Fibroblast of gingiva (primary cell): ENCODE measurements at regions not wholly inside any gene's neighbourhood (a gene's known extent, or its start where the extent isn't known, plus 50 kb on each side); places are given as distances from the start of the nearest gene placed in this dataset.

Experiments used
- DNase-seq: peaks from one replicate; pipeline ENCODE4 v3.0.0-alpha.2; 2011; ENCODE audit warnings: low read depth

GRCh38 chr2:12970861-12971260, 254.1 kb downstream of the TRIB2 start:
- DNase-seq, result peak; percentile 55

GRCh38 chr2:12971581-12972365, 255.0 kb downstream of the TRIB2 start:
- no peak for DNase-seq

DNA sequence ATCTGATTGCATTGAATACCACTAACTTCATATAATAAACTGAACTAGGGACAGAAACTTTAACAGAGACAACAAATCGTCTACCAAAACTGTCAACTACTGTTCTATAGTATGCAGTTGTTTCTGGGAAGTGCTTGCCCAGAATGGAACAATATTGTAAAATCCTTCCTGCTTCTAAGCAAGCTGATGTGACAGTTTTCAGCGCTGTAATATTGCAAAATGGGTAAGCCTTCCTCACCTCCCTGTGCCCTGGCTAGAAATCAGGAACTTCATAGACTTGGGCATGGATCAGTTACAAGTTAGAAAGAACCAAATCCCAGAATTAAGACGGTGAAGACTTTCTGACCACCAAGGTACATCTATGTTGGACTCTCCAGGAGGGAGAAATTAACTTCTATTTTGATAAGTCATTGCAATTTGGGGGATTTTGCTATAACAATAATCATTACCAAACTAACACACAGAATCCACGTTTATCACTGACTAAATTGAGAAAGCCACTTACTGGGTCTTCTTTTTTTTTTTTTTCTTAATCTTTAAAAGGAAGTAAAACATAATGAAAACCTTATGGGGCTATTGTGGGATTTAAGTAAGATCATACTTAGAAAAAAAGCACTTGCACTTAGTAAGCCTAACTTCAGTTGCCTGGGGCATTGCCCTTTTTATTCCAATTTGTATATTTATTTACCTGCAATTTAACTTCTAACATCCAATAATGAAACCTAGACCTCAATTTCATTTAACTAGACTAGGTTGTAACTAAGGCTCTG, 261.5 kb downstream of the TRIB2 start:
- DNase-seq, result peak; percentile 31

- peak; percentile 27 for DNase-seq
Observed at GRCh38 chr2:12979066-12979465, 262.3 kb downstream of the TRIB2 start.

DNA sequence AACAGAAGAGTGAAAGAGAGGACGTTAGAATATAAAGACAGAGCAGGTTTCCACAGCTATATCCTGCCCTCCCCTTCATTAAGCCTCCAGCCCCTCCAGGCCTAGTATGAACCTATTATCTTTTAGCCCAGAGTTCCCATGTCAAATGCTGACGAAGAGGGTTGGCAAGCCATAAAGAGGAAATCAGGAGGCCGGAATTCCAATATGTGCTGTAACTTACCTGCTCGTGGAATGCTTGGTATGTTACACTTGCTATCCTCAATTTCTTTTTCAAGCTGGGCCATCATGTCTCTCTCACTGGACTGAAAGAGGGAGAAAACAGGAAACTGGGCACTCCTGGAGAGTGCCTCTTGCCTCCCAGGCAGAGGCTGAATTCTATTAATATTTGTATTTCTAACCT, 264.1 kb downstream of the TRIB2 start:
- DNase-seq, result no peak

- peak; percentile 73 for DNase-seq
Observed at GRCh38 chr2:12982149-12982584, 265.4 kb downstream of the TRIB2 start.

GRCh38 chr2:12987246-12987645, 270.5 kb downstream of the TRIB2 start:
- no peak for DNase-seq

DNA sequence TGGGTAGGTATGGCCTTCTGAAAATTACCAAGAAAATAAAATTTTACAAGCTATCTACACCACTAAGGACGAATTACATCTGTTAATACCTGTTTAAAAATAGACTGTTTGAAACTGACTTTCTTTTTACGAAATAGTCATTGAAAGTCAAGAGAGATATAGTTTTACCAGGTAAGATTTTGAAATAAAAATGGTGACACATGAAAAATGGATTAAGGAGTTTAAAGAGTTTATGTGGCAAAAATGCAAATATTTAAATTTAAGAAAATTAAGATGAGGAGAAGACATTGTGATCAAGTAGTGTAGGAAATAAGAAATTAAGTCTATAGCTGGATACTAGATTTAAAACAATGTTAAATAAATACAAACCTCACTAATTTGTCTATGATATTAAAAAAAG, 271.5 kb downstream of the TRIB2 start:
- no peak for DNase-seq

GRCh38 chr2:12990523-12990922, 273.8 kb downstream of the TRIB2 start:
- DNase-seq, result no peak

GRCh38 chr2:12998685-12999084, 281.9 kb downstream of the TRIB2 start:
- no peak for DNase-seq

DNA sequence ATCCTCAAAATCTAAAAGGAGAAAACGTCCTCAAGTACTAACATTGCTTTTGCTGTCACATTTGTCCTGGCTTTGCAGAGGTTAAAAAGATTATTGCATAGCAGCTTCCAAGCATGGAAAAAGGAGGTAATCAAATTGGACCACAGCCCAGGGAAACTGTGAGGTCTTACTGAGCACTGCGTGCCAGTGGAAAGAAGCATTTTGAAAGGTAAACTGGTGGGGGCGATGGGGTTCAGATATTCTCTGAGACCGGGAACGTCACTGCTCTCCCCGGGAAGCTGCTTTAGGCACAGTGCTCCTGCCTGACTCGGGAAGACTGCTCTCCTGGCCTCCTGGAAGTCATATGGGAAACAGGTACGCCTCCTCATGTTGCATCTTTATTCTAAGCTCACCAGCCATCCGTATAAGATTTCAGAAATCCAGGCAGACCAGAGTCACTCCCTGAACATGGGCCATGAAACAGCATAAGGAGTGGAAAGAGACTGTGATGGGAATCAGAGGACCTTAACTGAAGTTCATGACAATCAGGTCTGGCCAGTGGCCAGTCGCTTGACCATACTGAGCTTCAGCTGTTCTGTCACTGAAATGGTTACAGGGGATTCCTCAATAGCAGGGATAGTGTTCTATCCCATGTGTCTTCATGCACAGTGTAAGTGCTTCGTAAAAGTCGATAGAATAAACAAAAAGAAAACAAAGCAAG, 284.1 kb downstream of the TRIB2 start:
- no peak for DNase-seq

- no peak for DNase-seq
Observed at GRCh38 chr2:13001408-13001807, 284.7 kb downstream of the TRIB2 start.

- DNase-seq, result peak; percentile 21
Observed at GRCh38 chr2:13002536-13003331, 286.0 kb downstream of the TRIB2 start.

DNA sequence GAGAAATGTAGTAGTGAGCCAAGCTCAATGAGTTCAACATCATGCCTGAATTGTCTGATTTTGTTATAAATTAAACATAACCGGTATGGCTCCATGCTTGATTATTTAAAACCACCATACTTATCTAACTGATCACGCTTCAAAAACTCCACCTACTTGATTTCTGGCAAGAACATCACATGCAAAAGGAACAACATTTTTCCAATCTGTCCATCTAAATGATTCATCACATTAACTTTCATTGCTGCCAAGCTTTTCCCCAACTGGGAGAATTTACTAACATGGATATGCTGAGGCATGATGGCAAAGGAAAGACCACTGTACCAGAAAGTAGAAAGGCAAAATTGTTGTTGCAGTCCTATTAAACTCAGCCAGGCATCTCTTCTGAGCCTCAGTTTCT, 286.8 kb downstream of the TRIB2 start:
- DNase-seq, result no peak

GRCh38 chr2:13005048-13005447, 288.3 kb downstream of the TRIB2 start:
- no peak for DNase-seq

DNA sequence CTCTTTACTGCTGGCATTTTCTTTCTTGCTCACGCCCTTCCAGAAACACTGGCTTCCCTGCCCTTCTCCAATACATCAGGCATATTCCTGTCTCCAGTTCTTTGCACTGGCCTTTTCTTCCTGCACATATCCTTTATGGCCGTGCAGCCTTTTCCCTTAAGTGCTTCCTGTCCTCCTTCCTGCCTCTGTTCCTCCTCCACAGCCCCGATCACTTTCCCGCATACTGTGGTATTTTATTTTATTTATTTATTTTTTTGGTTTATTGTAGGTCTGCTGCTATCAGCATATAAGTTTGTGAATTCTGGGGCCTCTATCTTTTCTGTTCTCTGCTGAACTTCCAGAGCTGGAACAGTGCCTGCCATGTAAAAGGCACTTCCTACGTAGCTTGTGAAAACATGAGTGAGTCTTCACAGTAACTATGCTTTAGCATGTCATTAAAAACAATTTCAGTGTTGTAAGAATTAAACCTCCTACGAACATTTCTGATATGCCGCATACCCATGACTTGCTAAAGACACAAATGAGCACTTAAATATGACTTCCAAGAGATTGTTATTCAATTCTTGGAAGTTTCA, 289.1 kb downstream of the TRIB2 start:
- DNase-seq, result no peak

DNA sequence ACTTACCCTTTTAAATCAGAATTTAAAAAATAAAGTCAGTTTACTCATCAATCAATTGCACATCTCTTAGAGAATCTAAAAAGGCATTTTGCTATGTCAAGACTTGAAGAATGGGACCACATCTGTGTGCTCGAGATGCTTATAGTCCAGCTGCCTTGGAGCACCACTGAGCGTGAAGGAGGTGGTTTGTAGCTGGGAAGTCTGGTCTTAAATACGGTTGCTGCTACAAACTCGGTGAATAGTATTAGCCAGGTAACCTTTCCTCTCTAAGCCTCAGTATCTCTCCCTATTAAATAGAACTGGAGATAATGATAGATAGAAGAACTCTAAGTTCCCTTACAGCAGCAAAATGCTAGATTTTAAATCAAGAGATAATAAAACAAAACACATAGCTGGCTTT, 289.7 kb downstream of the TRIB2 start:
- DNase-seq, result no peak

GRCh38 chr2:13006829-13007717, 290.3 kb downstream of the TRIB2 start:
- DNase-seq, result peak; percentile 49

- DNase-seq, result peak; percentile 30
Observed at GRCh38 chr2:13009027-13009642, 292.4 kb downstream of the TRIB2 start.

GRCh38 chr2:13010283-13010682, 293.5 kb downstream of the TRIB2 start:
- no peak for DNase-seq
